HepG2 (cell line): ENCODE measurements at regions not wholly inside any gene's neighbourhood (a gene's known extent, or its start where the extent isn't known, plus 50 kb on each side); places are given as distances from the start of the nearest gene placed in this dataset.

ENCODE experiments used
- GATAD1 ChIP-seq: IDR thresholded peaks from 2 replicates; pipeline ENCODE4 v1.6.1; 2016; ENCODE audit warnings: missing genetic modification reagents, missing compliant biosample characterization
- MAF1 ChIP-seq: sonication (generic); formaldehyde crosslinking; IDR thresholded peaks from 2 replicates; pipeline ENCODE4 v1.5.0; 2020; ENCODE audit warnings: missing genetic modification reagents, borderline replicate concordance
- MED1 ChIP-seq: sonication (generic); formaldehyde crosslinking; IDR thresholded peaks from 2 replicates; pipeline ENCODE4 v1.4.0; 2020; ENCODE audit warnings: missing genetic modification reagents
- NFKB2 ChIP-seq: sonication (generic); formaldehyde crosslinking; IDR thresholded peaks from 2 replicates; pipeline ENCODE4 v1.4.0; 2020; ENCODE audit warnings: missing genetic modification reagents, borderline replicate concordance
- PHB2 ChIP-seq: fragments of 450-650 bp; IDR thresholded peaks from 2 replicates; pipeline ENCODE4 v1.6.1; 2018; ENCODE audit not compliant: partially characterized antibody
- RCOR2 ChIP-seq: IDR thresholded peaks from 2 replicates; pipeline ENCODE4 v1.6.1; 2016; ENCODE audit warnings: missing biosample characterization, missing genetic modification reagents
- RERE ChIP-seq: IDR thresholded peaks from 2 replicates; pipeline ENCODE4 v1.6.1; 2016; ENCODE audit warnings: low read depth, missing genetic modification reagents, missing compliant biosample characterization
- SKI ChIP-seq: fragments of 450-650 bp; IDR thresholded peaks from one replicate; pipeline ENCODE4 v1.6.1; 2018; ENCODE audit warnings: mild to moderate bottlenecking; ENCODE audit not compliant: partially characterized antibody
- SP5 ChIP-seq: IDR thresholded peaks from 2 replicates; pipeline ENCODE4 v1.6.1; 2016; ENCODE audit warnings: low read depth, borderline replicate concordance
- SRSF1 ChIP-seq: fragments of 200-400 bp; formaldehyde crosslinking; optimal IDR thresholded peaks from 2 replicates; pipeline ENCODE3; 2017; ENCODE audit warnings: mild to moderate bottlenecking, low read depth, low read length, moderate library complexity
- TBX2 ChIP-seq: sonication (generic); formaldehyde crosslinking; IDR thresholded peaks from 2 replicates; pipeline ENCODE4 v1.5.0; 2020; ENCODE audit warnings: missing genetic modification reagents, mild to moderate bottlenecking, borderline replicate concordance
- TBX3 ChIP-seq: fragments of 450-650 bp; IDR thresholded peaks from 2 replicates; pipeline ENCODE4 v1.6.1; 2017; ENCODE audit warnings: antibody characterized with exemption, mild to moderate bottlenecking, inconsistent platforms, borderline replicate concordance
- TCF7 ChIP-seq: sonication (generic); IDR thresholded peaks from 2 replicates; pipeline ENCODE4 v1.6.1; 2016; ENCODE audit warnings: antibody characterized with exemption, low read depth
- YY1 ChIP-seq: IDR thresholded peaks from 2 replicates; pipeline ENCODE4 v1.6.1; 2011; ENCODE audit warnings: low read length, low read depth, moderate library complexity, mild to moderate bottlenecking; ENCODE audit not compliant: insufficient read depth, insufficient replicate concordance
- ZBTB20 ChIP-seq: sonication (generic); formaldehyde crosslinking; IDR thresholded peaks from 2 replicates; pipeline ENCODE4 v1.8.1; 2023; ENCODE audit warnings: missing genetic modification reagents, low read depth, mild to moderate bottlenecking, borderline replicate concordance
- ZNF143 ChIP-seq: sonication (generic); formaldehyde crosslinking; IDR thresholded peaks from 2 replicates; pipeline ENCODE4 v1.4.0; 2020; ENCODE audit warnings: missing genetic modification reagents
- ZNF280D ChIP-seq: sonication (generic); formaldehyde crosslinking; IDR thresholded peaks from 2 replicates; pipeline ENCODE4 v1.5.1; 2020; ENCODE audit warnings: mild to moderate bottlenecking, missing genetic modification reagents
- ZNF292 ChIP-seq: sonication (generic); formaldehyde crosslinking; IDR thresholded peaks from 2 replicates; pipeline ENCODE4 v1.8.1; 2022; ENCODE audit warnings: mild to moderate bottlenecking, low read depth, missing genetic modification reagents, borderline replicate concordance
- ZNF362 ChIP-seq: sonication (generic); formaldehyde crosslinking; IDR thresholded peaks from 2 replicates; pipeline ENCODE4 v1.4.0; 2020; ENCODE audit warnings: missing genetic modification reagents, mild to moderate bottlenecking, borderline replicate concordance
- ZNF569 ChIP-seq: sonication (generic); formaldehyde crosslinking; IDR thresholded peaks from 2 replicates; pipeline ENCODE4 v1.5.0; 2020; ENCODE audit warnings: mild to moderate bottlenecking, missing genetic modification reagents, moderate library complexity, borderline replicate concordance

GRCh38 chr10:44259090-44259874 lies 125.6 kb downstream of the CXCL12 start (continued):
- TF ChIP-seq RERE (CRISPR knock-in tag): peak; percentile 79
- no peak for TF ChIP-seq PHB2
- TF ChIP-seq MAF1 (CRISPR knock-in tag): no peak
- peak; percentile 85; the same call in 1 of the 2 replicates for TF ChIP-seq ZNF569 (CRISPR knock-in tag)
- TF ChIP-seq SKI: peak; percentile 94
- peak; percentile 82; the same call in 1 of the 2 replicates for TF ChIP-seq ZNF292 (CRISPR knock-in tag)
- TF ChIP-seq MED1 (CRISPR knock-in tag): peak; percentile 100
- peak; percentile 85; the same call in 1 of the 2 replicates for TF ChIP-seq NFKB2 (CRISPR knock-in tag)
- no peak for TF ChIP-seq SRSF1
- peak; percentile 98 for TF ChIP-seq TBX2 (CRISPR knock-in tag)
- TF ChIP-seq ZNF362 (CRISPR knock-in tag): peak; percentile 46; the same call in 1 of the 2 replicates
- peak; percentile 93 for TF ChIP-seq TCF7
- TF ChIP-seq ZNF280D (CRISPR knock-in tag): peak; percentile 76; the same call in 1 of the 2 replicates
- TF ChIP-seq ZNF143 (CRISPR knock-in tag): peak; percentile 53; the same call in 1 of the 2 replicates
- TF ChIP-seq TBX3: peak; percentile 84; the same call in 1 of the 2 replicates
- peak; percentile 65 for TF ChIP-seq YY1
- peak; percentile 94; the same call in 1 of the 2 replicates for TF ChIP-seq ZBTB20 (CRISPR knock-in tag)
- peak; percentile 98 for TF ChIP-seq SP5 (CRISPR knock-in tag)
- peak; percentile 62; the same call in 1 of the 2 replicates for TF ChIP-seq GATAD1 (CRISPR knock-in tag)
- peak; percentile 87; the same call in 1 of the 2 replicates for TF ChIP-seq RCOR2
